ENCODE measurements at regions not wholly inside any gene's neighbourhood (a gene's known extent, or its start where the extent isn't known, plus 50 kb on each side); places are given as distances from the start of the nearest gene placed in this dataset.

DNA sequence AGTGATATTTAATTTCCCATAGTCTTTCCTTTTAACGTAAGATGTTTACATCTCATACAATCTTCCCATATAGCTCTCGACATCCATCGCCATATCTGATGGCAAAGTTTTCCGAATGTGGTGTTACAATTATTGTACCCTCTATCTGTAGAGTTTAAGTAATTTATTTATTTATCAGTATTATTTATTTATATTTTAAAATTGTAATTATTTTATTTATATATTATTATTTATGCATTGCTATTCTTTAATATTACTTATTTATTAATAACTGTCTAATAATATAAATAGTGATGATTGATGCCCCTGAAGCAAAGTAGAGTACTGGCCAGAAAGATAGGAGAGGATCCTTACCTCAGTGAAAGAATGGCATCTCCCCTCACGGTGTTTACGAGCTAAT lies 812.9 kb downstream of the VGLL3 start:
- TF ChIP-seq, protein P1, sequence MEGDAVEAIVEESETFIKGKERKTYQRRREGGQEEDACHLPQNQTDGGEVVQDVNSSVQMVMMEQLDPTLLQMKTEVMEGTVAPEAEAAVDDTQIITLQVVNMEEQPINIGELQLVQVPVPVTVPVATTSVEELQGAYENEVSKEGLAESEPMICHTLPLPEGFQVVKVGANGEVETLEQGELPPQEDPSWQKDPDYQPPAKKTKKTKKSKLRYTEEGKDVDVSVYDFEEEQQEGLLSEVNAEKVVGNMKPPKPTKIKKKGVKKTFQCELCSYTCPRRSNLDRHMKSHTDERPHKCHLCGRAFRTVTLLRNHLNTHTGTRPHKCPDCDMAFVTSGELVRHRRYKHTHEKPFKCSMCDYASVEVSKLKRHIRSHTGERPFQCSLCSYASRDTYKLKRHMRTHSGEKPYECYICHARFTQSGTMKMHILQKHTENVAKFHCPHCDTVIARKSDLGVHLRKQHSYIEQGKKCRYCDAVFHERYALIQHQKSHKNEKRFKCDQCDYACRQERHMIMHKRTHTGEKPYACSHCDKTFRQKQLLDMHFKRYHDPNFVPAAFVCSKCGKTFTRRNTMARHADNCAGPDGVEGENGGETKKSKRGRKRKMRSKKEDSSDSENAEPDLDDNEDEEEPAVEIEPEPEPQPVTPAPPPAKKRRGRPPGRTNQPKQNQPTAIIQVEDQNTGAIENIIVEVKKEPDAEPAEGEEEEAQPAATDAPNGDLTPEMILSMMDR (IDR thresholded peaks at IDR 0.05) = no peak
- TF ChIP-seq, protein P2, sequence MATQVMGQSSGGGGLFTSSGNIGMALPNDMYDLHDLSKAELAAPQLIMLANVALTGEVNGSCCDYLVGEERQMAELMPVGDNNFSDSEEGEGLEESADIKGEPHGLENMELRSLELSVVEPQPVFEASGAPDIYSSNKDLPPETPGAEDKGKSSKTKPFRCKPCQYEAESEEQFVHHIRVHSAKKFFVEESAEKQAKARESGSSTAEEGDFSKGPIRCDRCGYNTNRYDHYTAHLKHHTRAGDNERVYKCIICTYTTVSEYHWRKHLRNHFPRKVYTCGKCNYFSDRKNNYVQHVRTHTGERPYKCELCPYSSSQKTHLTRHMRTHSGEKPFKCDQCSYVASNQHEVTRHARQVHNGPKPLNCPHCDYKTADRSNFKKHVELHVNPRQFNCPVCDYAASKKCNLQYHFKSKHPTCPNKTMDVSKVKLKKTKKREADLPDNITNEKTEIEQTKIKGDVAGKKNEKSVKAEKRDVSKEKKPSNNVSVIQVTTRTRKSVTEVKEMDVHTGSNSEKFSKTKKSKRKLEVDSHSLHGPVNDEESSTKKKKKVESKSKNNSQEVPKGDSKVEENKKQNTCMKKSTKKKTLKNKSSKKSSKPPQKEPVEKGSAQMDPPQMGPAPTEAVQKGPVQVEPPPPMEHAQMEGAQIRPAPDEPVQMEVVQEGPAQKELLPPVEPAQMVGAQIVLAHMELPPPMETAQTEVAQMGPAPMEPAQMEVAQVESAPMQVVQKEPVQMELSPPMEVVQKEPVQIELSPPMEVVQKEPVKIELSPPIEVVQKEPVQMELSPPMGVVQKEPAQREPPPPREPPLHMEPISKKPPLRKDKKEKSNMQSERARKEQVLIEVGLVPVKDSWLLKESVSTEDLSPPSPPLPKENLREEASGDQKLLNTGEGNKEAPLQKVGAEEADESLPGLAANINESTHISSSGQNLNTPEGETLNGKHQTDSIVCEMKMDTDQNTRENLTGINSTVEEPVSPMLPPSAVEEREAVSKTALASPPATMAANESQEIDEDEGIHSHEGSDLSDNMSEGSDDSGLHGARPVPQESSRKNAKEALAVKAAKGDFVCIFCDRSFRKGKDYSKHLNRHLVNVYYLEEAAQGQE (IDR thresholded peaks at IDR 0.05; ENCODE audit: insufficient read depth in 1 of 2, low read depth in 2 of 2, low read length in 1 of 2) = no peak
- TF ChIP-seq POLR2AphosphoS5 (IDR thresholded peaks at IDR 0.05; ENCODE audit: low read depth, low read length) (no peak), SIN3A (IDR thresholded peaks at IDR 0.05; ENCODE audit: borderline replicate concordance, insufficient read depth, low read depth, low read length) (no peak), TCF7L2 (IDR thresholded peaks at IDR 0.05; ENCODE audit: low read depth, low read length) (no peak)

All from Panc1 (cell line).